ENCODE measurements at regions not wholly inside any gene's neighbourhood (a gene's known extent, or its start where the extent isn't known, plus 50 kb on each side); places are given as distances from the start of the nearest gene placed in this dataset.

DNA sequence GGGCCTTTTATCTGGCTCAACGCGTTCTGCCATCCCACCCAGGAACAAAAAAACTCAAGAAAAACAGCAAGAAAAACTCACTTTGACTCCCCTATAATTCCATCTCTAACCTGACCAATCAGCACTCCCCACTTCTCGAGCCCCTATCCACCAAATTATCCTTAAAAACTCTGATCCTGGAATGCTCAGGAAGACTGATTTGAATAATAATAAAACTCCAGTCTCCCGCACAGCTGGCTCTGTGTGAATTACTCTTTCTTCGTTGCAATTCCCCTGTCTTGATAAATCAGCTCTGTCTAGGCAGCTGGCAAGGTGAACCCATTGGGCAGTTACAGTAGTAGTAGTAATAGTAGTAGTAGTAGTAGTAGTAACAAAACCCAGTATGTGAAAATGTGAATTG lies 165.7 kb upstream of the CASK start:
- no peak overlapping the region for H2AFZ ChIP-seq (ENCODE audit: low read depth, low read length, severe bottlenecking)

DNA sequence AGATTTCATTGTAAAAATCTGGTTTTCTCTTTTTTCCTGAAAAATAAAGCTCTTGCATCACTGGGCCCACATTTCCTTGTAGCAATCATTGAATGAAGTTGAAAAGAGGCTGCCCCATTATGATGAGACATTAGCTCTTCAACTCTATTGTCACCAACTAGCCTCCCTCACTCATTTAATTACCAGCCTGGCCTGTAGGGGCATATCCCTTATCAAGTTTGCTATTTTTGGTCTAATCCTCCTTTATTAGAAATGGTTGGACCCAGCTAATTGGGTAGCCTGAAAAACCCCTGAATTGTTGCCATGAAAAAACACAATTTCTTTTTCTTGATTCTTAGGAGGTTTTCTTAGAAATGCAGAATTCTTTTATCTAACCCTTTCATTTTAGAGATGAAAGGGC lies 164.6 kb upstream of the CASK start:
- Histone ChIP-seq H4K20me1 (ENCODE audit: low read depth, low read length) (no peaks in the 10 kb centered on the region), H3K9me3 (ENCODE audit: insufficient read depth, low read length) (no peaks in the 10 kb centered on the region), H3K4me2 (ENCODE audit: low read depth, low read length, poor library complexity, severe bottlenecking) (no peak overlapping the region), H3K27ac (ENCODE audit: low read depth, low read length) (no peak overlapping the region), H3K9me2 (replicated peaks; ENCODE audit: insufficient read depth, low read length) (no peaks in the 10 kb centered on the region), H3K4me3 (ENCODE audit: insufficient read depth, low read length, poor library complexity, severe bottlenecking) (no peak overlapping the region), H3K36me3 (ENCODE audit: low read length) (no peaks in the 10 kb centered on the region), H3K9ac (ENCODE audit: low read length) (no peak overlapping the region), H3K79me2 (ENCODE audit: insufficient read depth, low read length) (no peaks in the 10 kb centered on the region), H3F3A (ENCODE audit: insufficient read depth) (no peaks in the 10 kb centered on the region), H2AFZ (ENCODE audit: low read depth, low read length, severe bottlenecking) (no peak overlapping the region), H3K27me3 (ENCODE audit: low read length) (no peaks in the 10 kb centered on the region)
- no peak for TF ChIP-seq EZH2phosphoT487 (conservative IDR thresholded peaks at IDR 0.05; ENCODE audit: low read length)
- TF ChIP-seq, protein P1, sequence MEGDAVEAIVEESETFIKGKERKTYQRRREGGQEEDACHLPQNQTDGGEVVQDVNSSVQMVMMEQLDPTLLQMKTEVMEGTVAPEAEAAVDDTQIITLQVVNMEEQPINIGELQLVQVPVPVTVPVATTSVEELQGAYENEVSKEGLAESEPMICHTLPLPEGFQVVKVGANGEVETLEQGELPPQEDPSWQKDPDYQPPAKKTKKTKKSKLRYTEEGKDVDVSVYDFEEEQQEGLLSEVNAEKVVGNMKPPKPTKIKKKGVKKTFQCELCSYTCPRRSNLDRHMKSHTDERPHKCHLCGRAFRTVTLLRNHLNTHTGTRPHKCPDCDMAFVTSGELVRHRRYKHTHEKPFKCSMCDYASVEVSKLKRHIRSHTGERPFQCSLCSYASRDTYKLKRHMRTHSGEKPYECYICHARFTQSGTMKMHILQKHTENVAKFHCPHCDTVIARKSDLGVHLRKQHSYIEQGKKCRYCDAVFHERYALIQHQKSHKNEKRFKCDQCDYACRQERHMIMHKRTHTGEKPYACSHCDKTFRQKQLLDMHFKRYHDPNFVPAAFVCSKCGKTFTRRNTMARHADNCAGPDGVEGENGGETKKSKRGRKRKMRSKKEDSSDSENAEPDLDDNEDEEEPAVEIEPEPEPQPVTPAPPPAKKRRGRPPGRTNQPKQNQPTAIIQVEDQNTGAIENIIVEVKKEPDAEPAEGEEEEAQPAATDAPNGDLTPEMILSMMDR (IDR thresholded peaks at IDR 0.05; ENCODE audit: insufficient read depth, low read length, poor library complexity, severe bottlenecking), result no peak

More for the DNA sequence above, 165.7 kb upstream of the CASK start:
- Histone ChIP-seq H3K27me3 (ENCODE audit: low read length) (no peaks in the 10 kb centered on the region), H3F3A (ENCODE audit: insufficient read depth) (no peaks in the 10 kb centered on the region), H3K4me3 (ENCODE audit: insufficient read depth, low read length, poor library complexity, severe bottlenecking) (no peak overlapping the region), H3K36me3 (ENCODE audit: low read length) (no peaks in the 10 kb centered on the region), H3K27ac (ENCODE audit: low read depth, low read length) (no peak overlapping the region), H3K9me2 (replicated peaks; ENCODE audit: insufficient read depth, low read length) (no peaks in the 10 kb centered on the region), H4K20me1 (ENCODE audit: low read depth, low read length) (no peaks in the 10 kb centered on the region), H3K79me2 (ENCODE audit: insufficient read depth, low read length) (no peaks in the 10 kb centered on the region), H3K9me3 (ENCODE audit: insufficient read depth, low read length) (no peaks in the 10 kb centered on the region), H3K9ac (ENCODE audit: low read length) (no peak overlapping the region), H3K4me2 (ENCODE audit: low read depth, low read length, poor library complexity, severe bottlenecking) (no peak overlapping the region)
- no peak for TF ChIP-seq EZH2phosphoT487 (conservative IDR thresholded peaks at IDR 0.05; ENCODE audit: low read length)
- TF ChIP-seq, protein P1 (IDR thresholded peaks at IDR 0.05; ENCODE audit: insufficient read depth, low read length, poor library complexity, severe bottlenecking), result no peak

DNA sequence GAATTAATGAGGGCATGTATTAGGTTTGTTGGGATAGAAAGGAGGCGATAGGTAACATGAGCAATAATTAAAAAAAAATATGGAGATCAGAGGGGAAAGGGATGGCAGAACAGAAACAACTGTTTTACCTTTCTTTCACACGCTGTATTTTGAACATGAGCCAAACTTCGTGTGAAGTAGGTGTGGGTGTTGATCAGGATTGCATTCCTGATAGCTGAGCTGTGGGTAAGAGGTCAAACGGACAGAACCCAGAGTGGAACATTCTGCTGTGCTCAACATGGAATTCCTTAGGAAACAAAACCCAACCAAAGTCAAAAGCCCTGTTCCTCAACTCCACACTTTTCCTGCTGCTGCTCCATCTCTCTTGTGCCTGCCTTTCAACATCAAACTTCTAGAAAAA lies 162.5 kb upstream of the CASK start:
- no peak overlapping the region for H2AFZ ChIP-seq (ENCODE audit: low read depth, low read length, severe bottlenecking)
- no peaks in the 10 kb centered on the region for H4K20me1 ChIP-seq (ENCODE audit: low read depth, low read length)
- H3K4me3 ChIP-seq (ENCODE audit: insufficient read depth, low read length, poor library complexity, severe bottlenecking), result no peak overlapping the region
- no peak overlapping the region for H3K27ac ChIP-seq (ENCODE audit: low read depth, low read length)
- no peaks in the 10 kb centered on the region for H3K9me3 ChIP-seq (ENCODE audit: insufficient read depth, low read length)
- no peaks in the 10 kb centered on the region for H3F3A ChIP-seq (ENCODE audit: insufficient read depth)
- no peaks in the 10 kb centered on the region for H3K79me2 ChIP-seq (ENCODE audit: insufficient read depth, low read length)
- H3K4me2 ChIP-seq (ENCODE audit: low read depth, low read length, poor library complexity, severe bottlenecking), result no peak overlapping the region
- no peaks in the 10 kb centered on the region for H3K27me3 ChIP-seq (ENCODE audit: low read length)
- no peak overlapping the region for H3K9ac ChIP-seq (ENCODE audit: low read length)
- no peak for TF ChIP-seq EZH2phosphoT487 (conservative IDR thresholded peaks at IDR 0.05; ENCODE audit: low read length)
- TF ChIP-seq, protein P1 (IDR thresholded peaks at IDR 0.05; ENCODE audit: insufficient read depth, low read length, poor library complexity, severe bottlenecking), result no peak
- no peaks in the 10 kb centered on the region for H3K36me3 ChIP-seq (ENCODE audit: low read length)
- no peaks in the 10 kb centered on the region for H3K9me2 ChIP-seq (replicated peaks; ENCODE audit: insufficient read depth, low read length)

All from SU-DHL-6 (cell line).